Fibroblast of skin of right biceps (primary cell): ENCODE measurements at regions not wholly inside any gene's neighbourhood (a gene's known extent, or its start where the extent isn't known, plus 50 kb on each side); places are given as distances from the start of the nearest gene placed in this dataset.
A peak's percentile ranks its signal among the peaks of the same experiment; 100 is the strongest.

Experiments
- DNase-seq: peaks from one replicate; pipeline ENCODE4 v3.0.0-alpha.2; 2013

DNA sequence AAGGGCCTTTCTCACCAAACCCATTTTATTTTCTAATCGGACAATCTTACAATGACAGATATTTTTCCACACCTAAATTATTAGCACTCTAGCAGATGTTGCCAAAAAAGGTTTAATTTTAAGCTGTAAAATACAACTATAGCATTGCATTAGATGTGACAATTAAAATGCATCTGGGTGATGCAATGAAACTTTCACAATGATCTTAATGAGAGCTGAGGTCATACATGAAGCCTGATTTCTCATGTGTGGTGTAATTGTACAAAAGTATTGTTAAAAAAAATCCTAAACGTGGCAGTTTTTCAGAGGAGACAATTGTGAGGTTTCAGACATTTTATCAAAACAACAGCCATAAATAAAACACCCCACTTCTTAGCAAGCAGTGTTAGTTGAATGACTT, 606.0 kb downstream of the HDGFL1 start:
- peak; percentile 51 for DNase-seq

GRCh38 chr6:23176471-23176870, 607.1 kb downstream of the HDGFL1 start:
- DNase-seq, result no peak

GRCh38 chr6:23176883-23177282, 607.5 kb downstream of the HDGFL1 start:
- DNase-seq, result peak; percentile 9

DNA sequence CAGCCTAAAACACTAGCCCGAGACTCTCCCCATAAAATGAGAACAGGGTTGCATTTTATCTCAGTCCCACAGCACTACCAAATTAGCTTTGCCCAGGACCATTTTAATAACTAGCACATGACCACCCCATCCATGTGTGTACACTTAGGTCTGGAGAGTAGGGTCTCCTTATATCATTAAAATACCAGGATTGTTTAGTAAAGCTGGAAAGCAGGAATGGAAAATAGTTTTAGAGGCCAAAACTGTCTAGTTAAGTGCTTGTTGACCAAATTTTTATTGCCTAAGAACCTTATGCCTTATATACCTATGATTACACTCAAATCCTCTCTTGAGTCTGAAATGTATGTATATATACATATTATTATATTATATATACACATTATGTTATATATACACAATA, 608.4 kb downstream of the HDGFL1 start:
- DNase-seq, result no peak

DNA sequence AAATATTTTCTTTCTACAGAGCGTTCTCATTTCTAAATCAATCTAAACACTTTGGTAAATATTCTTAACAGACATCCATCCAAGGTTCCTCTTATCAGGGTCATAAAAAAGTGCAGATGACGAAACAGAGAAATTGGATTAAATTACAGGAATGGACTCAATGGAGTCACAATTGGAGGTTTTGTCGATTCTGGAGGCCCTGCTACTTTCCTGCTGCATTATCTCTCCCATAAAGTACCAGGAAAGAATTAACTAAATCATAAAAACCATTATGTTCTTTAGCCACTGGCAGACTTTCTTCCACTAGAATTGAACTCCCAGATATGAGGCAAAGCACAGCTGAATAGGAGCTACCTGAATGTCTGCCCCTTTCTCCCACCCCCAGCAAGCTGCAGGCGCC, 610.6 kb downstream of the HDGFL1 start:
- no peak for DNase-seq

DNA sequence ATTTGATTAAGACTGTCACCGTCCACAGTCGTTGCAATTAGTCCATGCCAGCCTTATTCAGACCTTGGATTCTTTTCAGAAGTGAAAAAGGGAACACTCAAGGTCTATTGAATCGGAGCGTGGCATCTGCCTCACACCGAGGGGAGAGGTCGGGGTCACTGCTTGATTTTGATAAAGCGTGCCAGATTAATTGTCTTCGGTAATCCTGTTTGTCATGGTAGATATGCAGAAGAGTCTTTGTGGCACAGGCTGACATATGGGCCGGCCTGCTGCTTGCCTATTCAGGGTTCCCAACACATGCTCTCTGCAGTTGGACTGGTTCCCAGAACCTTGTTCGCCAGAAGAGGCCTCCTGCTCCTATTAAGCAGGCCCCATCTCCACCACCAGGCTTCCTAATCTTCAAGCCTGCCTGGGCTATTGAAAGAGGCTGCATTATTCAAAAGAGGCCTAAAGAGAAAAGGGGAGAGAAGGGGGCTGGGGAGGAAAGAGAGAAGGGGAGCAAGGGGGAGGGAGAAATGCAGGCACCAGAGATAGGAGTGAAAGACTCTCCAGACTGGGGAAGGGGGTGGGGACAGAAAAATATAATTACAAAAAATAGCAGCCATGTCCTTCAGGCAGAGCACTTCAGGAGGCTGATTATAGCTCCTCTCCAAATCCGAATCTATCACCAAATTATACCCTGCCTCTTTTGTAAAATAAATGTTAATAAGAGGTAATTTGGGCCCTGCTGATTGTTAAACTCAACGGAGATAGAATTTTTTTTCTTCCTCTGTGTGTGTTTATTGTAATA, 611.3 kb downstream of the HDGFL1 start:
- peak; percentile 85 for DNase-seq

- no peak for DNase-seq
Measured at GRCh38 chr6:23181356-23182110, 612.2 kb downstream of the HDGFL1 start.

GRCh38 chr6:23183846-23184245, 614.5 kb downstream of the HDGFL1 start:
- no peak for DNase-seq

DNA sequence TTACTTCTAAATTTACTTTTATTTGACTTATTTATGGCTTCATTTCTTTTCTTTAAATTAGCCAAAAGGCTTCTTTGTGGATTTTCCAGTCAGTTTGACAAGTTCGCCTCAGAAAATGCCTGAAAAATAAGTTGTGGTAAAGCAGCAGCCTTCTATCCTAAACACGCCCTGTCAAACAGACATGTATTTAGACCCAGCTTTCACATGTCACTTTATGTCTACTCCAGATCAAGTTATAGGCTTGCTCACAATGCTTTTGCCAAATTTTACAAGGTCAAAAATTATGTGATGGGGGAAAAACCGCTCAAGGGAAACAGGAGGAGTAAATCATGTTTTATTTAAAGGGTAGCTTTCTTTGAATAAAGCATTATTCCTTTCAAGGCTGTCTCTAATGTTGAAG, 615.0 kb downstream of the HDGFL1 start:
- no peak for DNase-seq

- DNase-seq, result no peak
Measured at GRCh38 chr6:23195487-23195886, 626.1 kb downstream of the HDGFL1 start.

GRCh38 chr6:23199541-23199940, 630.2 kb downstream of the HDGFL1 start:
- no peak for DNase-seq

DNA sequence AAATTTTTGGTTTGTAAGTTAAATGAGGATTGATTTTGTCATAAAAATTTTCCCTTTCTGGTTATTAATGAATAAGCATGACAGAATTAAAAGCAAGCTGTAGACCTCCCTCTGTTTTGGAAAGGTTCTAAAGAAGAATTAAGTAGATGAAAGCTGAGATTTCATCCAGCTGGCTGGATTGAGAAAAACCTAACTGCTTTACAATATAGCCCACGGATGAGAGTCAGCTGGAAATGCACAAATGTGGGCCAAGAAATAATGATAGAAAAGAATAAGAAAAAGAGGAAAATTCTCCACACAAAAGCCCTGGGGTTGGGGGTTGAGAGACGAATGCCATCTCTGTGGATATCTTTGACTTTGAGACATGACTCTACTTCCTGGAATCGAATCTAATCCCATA, 631.6 kb downstream of the HDGFL1 start:
- no peak for DNase-seq

DNA sequence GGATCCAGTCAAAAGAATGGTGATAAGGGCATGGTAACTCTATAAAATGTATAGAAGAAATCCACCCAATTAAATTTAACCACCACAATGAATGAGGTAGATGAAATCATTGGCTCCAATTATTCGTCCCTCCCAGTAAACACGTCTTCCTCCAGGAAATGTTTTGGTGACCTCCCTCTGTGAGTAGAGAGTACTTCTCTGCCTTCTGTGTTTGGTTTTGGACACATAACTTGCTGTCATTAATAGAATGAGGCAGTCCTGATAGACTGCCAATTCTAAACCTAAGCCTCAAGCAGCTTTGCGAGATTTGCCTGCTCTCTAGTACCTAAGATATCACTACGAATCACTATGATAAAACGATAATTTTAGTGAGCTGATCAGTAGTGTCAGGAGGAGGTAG, 632.8 kb downstream of the HDGFL1 start:
- DNase-seq, result no peak

DNA sequence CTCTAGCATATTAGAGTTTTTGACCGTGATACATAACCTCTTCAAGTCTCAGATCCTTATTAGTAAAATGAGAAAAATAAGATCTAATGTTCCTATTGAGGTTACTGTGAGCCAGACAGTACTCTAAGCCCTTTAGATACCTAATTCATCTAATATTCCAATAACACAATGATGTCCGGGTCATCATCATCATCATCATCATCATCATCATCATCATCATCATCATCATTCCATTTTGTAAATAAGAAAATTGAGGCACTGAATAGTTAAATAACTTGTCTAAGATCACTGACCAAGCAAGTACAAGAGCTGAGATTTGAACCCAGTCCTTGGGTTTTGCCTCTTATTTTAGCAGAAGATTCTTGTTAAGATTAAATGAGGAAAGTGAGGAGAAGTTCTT, 643.0 kb downstream of the HDGFL1 start:
- no peak for DNase-seq

- DNase-seq, result peak; percentile 7
Measured at GRCh38 chr6:23213193-23213592, 643.8 kb downstream of the HDGFL1 start.

DNA sequence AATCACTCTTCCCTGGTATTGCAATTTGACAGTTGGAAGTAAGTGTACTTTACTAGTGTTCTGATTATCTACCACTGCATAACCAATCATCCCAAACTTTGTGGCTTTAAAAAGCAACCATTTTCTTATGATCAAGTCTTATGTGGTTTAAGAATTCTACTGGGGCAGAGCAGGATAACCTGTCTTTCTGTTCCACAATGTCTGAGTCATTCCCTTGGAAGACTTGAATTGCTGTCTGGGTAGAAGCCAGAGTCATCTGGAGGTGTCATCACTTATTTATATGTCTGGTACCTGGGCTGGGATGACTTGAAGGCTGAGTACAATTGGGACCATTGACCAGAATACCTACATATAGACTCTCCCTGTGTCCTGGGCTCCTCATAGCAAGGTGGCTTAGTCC, 644.3 kb downstream of the HDGFL1 start:
- DNase-seq, result peak; percentile 3

DNA sequence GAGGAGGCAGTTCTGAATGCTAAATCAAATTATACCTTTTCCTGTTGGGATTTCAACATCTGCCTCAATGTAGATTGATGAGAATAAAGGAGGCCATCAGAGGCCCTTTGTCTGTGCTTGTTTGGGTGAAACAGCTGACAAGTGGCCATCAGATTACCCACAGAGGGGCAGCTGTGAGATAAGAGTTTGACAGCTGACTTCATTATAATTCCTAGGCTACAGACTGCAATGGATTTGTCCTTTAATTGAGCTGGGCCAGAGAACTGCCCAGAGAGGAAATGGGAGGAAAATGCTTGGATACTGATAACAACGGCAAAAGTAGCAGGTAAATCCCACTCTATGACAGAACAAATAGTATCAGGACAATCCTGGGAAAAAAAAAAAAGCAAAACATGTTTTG, 649.4 kb downstream of the HDGFL1 start:
- DNase-seq, result no peak

DNA sequence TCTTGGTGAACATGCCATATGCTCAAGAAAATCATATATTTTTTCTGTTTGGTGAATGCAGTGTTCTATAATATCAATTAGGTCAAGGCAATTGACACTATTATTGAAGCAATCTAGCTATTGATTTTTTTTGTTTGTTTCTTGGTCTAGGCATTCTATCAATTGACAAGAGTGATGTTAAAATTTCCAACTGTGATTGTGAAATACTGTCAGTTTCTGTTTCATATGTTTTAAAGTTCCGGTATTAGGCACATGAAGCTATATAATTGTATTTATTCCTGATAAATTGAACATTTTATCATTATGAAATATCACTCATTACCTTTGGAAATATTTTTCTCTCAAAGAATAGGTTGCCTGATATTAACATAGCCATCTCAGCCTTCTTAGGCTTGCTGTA, 653.4 kb downstream of the HDGFL1 start:
- DNase-seq, result no peak

GRCh38 chr6:23224540-23224939, 655.2 kb downstream of the HDGFL1 start:
- DNase-seq, result no peak

- DNase-seq, result no peak
Measured at GRCh38 chr6:23228439-23229024, 659.2 kb downstream of the HDGFL1 start.

GRCh38 chr6:23243854-23244253, 674.5 kb downstream of the HDGFL1 start:
- DNase-seq, result no peak

GRCh38 chr6:23244300-23244699, 674.9 kb downstream of the HDGFL1 start:
- DNase-seq, result peak; percentile 72

- peak; percentile 33 for DNase-seq
Measured at GRCh38 chr6:23245572-23245971, 676.2 kb downstream of the HDGFL1 start.

- DNase-seq, result peak; percentile 10
Measured at GRCh38 chr6:23246896-23247295, 677.5 kb downstream of the HDGFL1 start.
